ENCODE measurements at regions not wholly inside any gene's neighbourhood (a gene's known extent, or its start where the extent isn't known, plus 50 kb on each side); places are given as distances from the start of the nearest gene placed in this dataset.

GRCh38 chr2:215743066-215743465 is 270.3 kb downstream of the MREG start:
- no peak for TF ChIP-seq CTCF (IDR thresholded peaks at IDR 0.05)
- TF ChIP-seq POLR2A (IDR thresholded peaks at IDR 0.05): no peak
